Heart left ventricle (tissue), 16 donors: ENCODE measurements at regions not wholly inside any gene's neighbourhood (a gene's known extent, or its start where the extent isn't known, plus 50 kb on each side); places are given as distances from the start of the nearest gene placed in this dataset.
"Not testable (repeated sequence)": the region's sequence is repeated elsewhere in the genome, so short reads cannot be mapped to it uniquely, and the experiment has no call there.

Source experiments
- ATAC-seq, 4 donors: fragments of 200-7000 bp; cut with Tn5 transposase; one replicate each; pipeline ENCODE4 v1.9.1; 2020 to 2022; ENCODE audit warnings: moderate library complexity in 4 of 4, mild to moderate bottlenecking in 3 of 4, moderate number of reproducible peaks in 1 of 4
- DNase-seq, 5 donors: peaks; one replicate each; pipeline ENCODE4 v3.0.0-alpha.2; 2020
- H3K27ac ChIP-seq, 12 donors: fragments of 200-600 bp; sonication (generic) in 4 of 12; one replicate each; pipeline versions ENCODE4 v1.5.0 to v1.8.0; 2016 to 2022; ENCODE audit warnings: mild to moderate bottlenecking in 2 of 12
- H3K27me3 ChIP-seq, 9 donors: fragments of 200-600 bp; sonication (generic) in 2 of 9; one replicate each; pipeline versions ENCODE4 v1.5.1 to v1.8.0; 2016 to 2022; ENCODE audit warnings: mild to moderate bottlenecking in 3 of 9
- H3K36me3 ChIP-seq, 9 donors: fragments of 200-600 bp; sonication (generic) in 2 of 9; one replicate each; pipeline versions ENCODE4 v1.5.0 to v1.8.0; 2018 to 2022; ENCODE audit warnings: mild to moderate bottlenecking in 2 of 9
- H3K4me1 ChIP-seq, 12 donors: fragments of 200-600 bp; sonication (generic) in 4 of 12; one replicate each; pipeline versions ENCODE4 v1.5.0 to v1.8.0; 2016 to 2022; ENCODE audit warnings: mild to moderate bottlenecking in 3 of 12
- H3K4me3 ChIP-seq, 12 donors: fragments of 200-600 bp; sonication (generic) in 4 of 12; one replicate each; pipeline versions ENCODE4 v1.5.0 to v1.8.0; 2017 to 2022; ENCODE audit warnings: mild to moderate bottlenecking in 9 of 12, moderate library complexity in 4 of 12
- H3K9me3 ChIP-seq, 12 donors: fragments of 200-600 bp; sonication (generic) in 4 of 12; one replicate each; pipeline versions ENCODE4 v1.5.0 to v1.8.0; 2016 to 2022; ENCODE audit warnings: mild to moderate bottlenecking in 1 of 12
- CTCF ChIP-seq, 12 donors: fragments of 200-600 bp; sonication (generic) in 4 of 12; IDR thresholded peaks; one replicate each; pipeline versions ENCODE4 v1.5.0 to v1.8.0; 2018 to 2022; ENCODE audit warnings: antibody characterized with exemption in 12 of 12, mild to moderate bottlenecking in 5 of 12
- POLR2A ChIP-seq, 2 donors: fragments of 450-650 bp; IDR thresholded peaks; one replicate each; pipeline ENCODE4 v1.6.1; 2017; ENCODE audit warnings: antibody characterized with exemption in 2 of 2, mild to moderate bottlenecking in 2 of 2, moderate library complexity in 2 of 2
- WGBS, 4 donors: extraction: QIAGEN DNeasy Blood & Tissue Kit in 2 of 4; methylation state at CpG; one replicate each; pipeline versions ENCODE4 v1.1.5 to v1.1.7; 2013 to 2018; 5-methylcytosine and 5-hydroxymethylcytosine counted together
- intact Hi-C, 10 donors: fragments of 100-400 bp; cut with DNase I; formaldehyde crosslinking; loops; one replicate each; pipeline versions ENCODE4 v1.11.1 to v1.14.2; 2022
- donor health status: ischemic (EF 13 %, LVEDD 7.1; RV severe dilation, severe dysfunction).
- donor health status: healthy with polysubstance abuse.
- donor health status: DM: no; HTN: yes; CAD: no.
- donor health status: DM: no; HTN: no; CAD: no.
- donor health status: ischemic (EF 25% LVEDD 6.9; RV normal size, moderate dysfunction).
- donor health status: ischemic (EF 25% LVEDD 5.7; RV mildly dilated, moderate dysfunction).
- donor health status: healthy.
- donor health status: DM: yes; HTN: yes; CAD: no.
- donor health status: ischemic (EF 35%, LVEDD 5.7; RV mildly dilated, moderate dysfunction).
- donor health status: nonischemic (EF 11% LVEDD 7.7; RV severe dilation, severe dysfunction).
- donor health status: DM: yes; HTN: yes; CAD: no.
- donor health status: PGD.
- donor health status: ischemic (EF 29% LVEDD 5.4; RV normal size, mild dysfunction).
- donor health status: nonischemic (EF 23%, LVEDD 6.1; RV moderate dilation, normal function).

- WGBS, 4 donors = 75 to 91% (median 89%) methylated on average over 4 of the region's 4 CpGs
- no peaks in the 10 kb centered on the region for H3K27me3 ChIP-seq
- intact Hi-C loops = no loop called here
- no peaks in the 10 kb centered on the region for H3K4me1 ChIP-seq
- ATAC-seq (no peak), DNase-seq (no peak)
- peaks cover 0 to 18% (median 11%) of the 10 kb centered on the region in 12 donors for H3K9me3 ChIP-seq
- H3K27ac ChIP-seq = no peak overlapping the region
- no peaks in the 10 kb centered on the region for H3K36me3 ChIP-seq
- H3K4me3 ChIP-seq = no peak overlapping the region
- TF ChIP-seq CTCF (IDR thresholded peaks at IDR 0.05) (no peak), POLR2A (IDR thresholded peaks at IDR 0.05) (no peak)
These were observed 118.9 kb downstream of the GATA3 start for GRCh38 chr10:8173243-8173865.

GRCh38 chr10:8173866-8174243, 119.4 kb downstream of the GATA3 start:
- no peak for TF ChIP-seq POLR2A (IDR thresholded peaks at IDR 0.05)
- TF ChIP-seq CTCF (IDR thresholded peaks at IDR 0.05) = peak in 1 of 12 donors; percentile 5
- H3K9me3 ChIP-seq = peaks cover 0 to 13% (median 6%) of the 10 kb centered on the region in 12 donors
- intact Hi-C loops = no loop called here

GRCh38 chr10:8174762-8175161, 120.3 kb downstream of the GATA3 start:
- WGBS, 4 donors = 51 to 58% (median 54%) methylated on average over 8 of the region's 8 CpGs
- Histone ChIP-seq H3K4me3 (no peak overlapping the region), H3K27me3 (no peaks in the 10 kb centered on the region), H3K27ac (no peak overlapping the region), H3K4me1 (no peaks in the 10 kb centered on the region), H3K9me3 (peaks cover 0 to 4% (median 0%) of the 10 kb centered on the region in 12 donors), H3K36me3 (no peaks in the 10 kb centered on the region)
- intact Hi-C loops = no loop called here
- ATAC-seq = no peak
- DNase-seq = no peak
- TF ChIP-seq POLR2A (IDR thresholded peaks at IDR 0.05) (no peak), CTCF (IDR thresholded peaks at IDR 0.05) (no peak)

More at GRCh38 chr10:8173866-8174243, 119.4 kb downstream of the GATA3 start:
- no peaks in the 10 kb centered on the region for H3K27me3 ChIP-seq
- DNase-seq (no peak), ATAC-seq (no peak)
- WGBS, 4 donors = 73 to 81% (median 78%) methylated on average over 3 of the region's 3 CpGs
- no peak overlapping the region for H3K27ac ChIP-seq
- H3K4me1 ChIP-seq = no peaks in the 10 kb centered on the region
- no peak overlapping the region for H3K4me3 ChIP-seq
- H3K36me3 ChIP-seq = no peaks in the 10 kb centered on the region

GRCh38 chr10:8177526-8177925, 123.0 kb downstream of the GATA3 start:
- H3K9me3 ChIP-seq, H3K4me1 ChIP-seq, H3K4me3 ChIP-seq, intact Hi-C loops, ATAC-seq, H3K27me3 ChIP-seq, DNase-seq, H3K27ac ChIP-seq, H3K36me3 ChIP-seq: not testable (repeated sequence)
- 62 to 94% (median 92%) methylated on average over 3 of the region's 3 CpGs for WGBS, 4 donors

GRCh38 chr10:8179773-8180172, 125.3 kb downstream of the GATA3 start:
- H3K9me3 ChIP-seq, ATAC-seq, intact Hi-C loops: not testable (repeated sequence)

More at GRCh38 chr10:8179773-8180172, 125.3 kb downstream of the GATA3 start:
- DNase-seq, H3K4me3 ChIP-seq, H3K27ac ChIP-seq, H3K36me3 ChIP-seq, H3K27me3 ChIP-seq: not testable (repeated sequence)
- WGBS, 4 donors = 81 to 97% (median 89%) methylated on average over 1 of the region's 1 CpG
- H3K4me1 ChIP-seq = peaks cover 0 to 11% (median 0%) of the 10 kb centered on the region in 12 donors
